ENCODE measurements at regions not wholly inside any gene's neighbourhood (a gene's known extent, or its start where the extent isn't known, plus 50 kb on each side); places are given as distances from the start of the nearest gene placed in this dataset.
A peak's percentile ranks its signal among the peaks of the same experiment; 100 is the strongest.

DNA sequence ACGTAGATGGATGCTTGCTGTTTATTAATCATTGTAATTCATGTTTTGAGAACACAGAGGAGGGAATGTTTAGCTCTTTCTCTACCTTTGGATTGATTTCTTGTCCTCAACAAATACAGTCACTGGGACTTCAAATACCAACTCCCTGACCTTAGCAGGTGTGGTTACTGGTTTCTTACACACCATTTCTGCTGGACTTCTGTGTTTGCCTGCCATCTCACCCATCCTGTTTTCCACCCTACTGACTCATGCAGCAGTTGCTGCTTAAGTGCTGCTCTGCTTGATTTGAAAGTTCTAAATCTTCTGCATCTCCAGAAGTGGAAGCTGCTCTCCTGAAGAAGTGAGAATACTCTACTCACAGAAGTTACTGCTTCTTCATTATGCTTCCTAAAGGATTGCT, 170.3 kb downstream of the ZPLD1 start:
- DNase-seq, result no peak

DNA sequence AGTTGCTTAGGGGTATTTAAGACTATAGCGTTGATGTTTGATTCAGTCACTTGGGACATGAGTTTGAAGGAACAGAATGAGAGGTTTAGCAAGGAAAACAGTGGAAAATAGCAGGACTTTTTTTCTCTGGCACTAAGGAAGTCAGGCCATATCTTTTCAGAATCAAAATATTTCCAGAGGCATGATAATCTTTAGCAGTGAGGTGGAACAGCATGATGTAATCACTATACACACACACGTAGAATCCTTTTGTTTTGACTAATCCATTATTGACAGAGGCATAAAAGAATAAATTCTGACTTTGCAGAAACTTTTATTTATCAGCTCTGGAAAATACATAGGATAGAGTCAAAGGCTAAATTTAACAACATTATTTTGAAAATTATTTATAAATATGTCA, 174.1 kb downstream of the ZPLD1 start:
- DNase-seq, result no peak

DNA sequence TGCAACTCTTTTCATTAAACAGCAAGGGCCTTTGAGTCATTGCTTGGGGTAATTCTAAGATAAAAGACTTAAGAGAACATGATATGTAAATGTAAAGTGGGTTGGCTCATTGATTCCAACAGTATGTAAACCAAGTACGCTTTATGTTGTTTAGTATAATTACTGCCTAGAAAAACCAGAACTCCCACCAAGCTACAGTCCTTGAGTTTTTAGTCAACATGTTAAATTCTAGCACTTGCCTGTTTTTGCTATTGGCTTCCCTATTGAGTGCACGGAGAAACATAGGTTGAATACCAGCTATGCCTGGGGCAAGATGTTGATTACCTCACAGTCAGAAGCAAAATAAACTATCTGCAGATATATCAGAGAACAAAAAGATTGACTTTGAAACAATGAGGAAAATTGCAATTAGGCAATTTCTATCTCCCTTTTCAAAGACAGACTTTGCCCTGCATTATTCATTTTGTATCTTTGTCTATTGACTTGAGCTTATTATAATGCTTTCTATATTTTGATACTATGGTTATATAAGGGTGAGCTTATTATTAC, 179.3 kb downstream of the ZPLD1 start:
- DNase-seq, result no peak

DNA sequence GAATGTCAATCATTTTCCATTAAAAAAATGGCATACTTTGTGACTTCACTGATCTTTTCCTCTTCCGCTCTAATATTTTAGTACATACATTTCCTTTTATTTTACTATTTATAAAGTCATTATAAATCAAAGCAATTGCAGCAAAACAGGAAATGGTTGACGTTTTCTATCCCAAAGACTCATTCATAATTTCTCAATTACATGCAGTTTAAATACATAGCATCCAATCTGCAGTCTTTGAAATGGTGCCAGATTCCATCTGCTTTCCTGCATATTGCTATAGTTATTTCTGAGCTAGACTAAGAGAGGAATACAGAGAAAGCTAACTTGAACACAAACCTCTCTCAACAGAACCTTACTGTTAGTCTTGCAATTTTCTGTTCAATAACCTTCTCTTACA, 179.8 kb downstream of the ZPLD1 start:
- DNase-seq, result no peak

DNA sequence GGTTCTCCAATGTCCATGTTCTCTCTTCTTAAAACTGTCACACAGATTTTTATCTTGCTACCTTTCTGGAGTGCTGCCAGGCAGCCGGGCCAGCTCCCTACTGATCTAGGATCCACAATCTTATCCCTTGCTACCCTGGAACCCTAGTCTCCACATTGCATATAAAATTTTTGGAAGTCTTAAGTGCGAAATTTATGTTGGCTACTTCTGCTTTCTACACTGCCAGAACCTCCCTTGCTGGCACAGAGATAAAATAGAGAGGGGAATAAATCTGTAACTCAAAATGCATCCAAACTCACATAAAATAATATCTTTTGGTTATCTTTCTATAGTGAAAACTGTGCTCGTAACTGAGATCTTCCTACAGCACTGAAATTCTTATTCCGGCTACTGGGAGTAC, 182.6 kb downstream of the ZPLD1 start:
- DNase-seq, result no peak

DNA sequence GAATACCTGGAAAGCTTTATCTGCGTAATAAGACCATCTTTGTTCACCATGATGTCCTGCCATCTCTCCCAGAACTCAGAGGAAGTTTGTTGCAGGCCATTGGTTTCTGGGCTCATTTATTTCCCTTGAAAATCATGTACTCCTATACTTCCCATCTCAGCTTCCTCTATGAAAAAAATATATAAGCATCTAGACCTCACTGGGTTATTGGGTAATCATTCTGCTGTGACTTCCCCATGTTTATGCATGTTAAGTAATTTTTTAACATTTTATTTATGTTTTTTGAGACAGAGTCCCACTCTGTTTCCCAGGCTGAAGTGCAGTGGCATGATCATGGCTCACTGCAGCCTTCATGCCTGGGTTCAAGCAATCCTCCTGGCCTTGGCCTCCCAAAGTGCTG, 184.5 kb downstream of the ZPLD1 start:
- DNase-seq, result no peak

DNA sequence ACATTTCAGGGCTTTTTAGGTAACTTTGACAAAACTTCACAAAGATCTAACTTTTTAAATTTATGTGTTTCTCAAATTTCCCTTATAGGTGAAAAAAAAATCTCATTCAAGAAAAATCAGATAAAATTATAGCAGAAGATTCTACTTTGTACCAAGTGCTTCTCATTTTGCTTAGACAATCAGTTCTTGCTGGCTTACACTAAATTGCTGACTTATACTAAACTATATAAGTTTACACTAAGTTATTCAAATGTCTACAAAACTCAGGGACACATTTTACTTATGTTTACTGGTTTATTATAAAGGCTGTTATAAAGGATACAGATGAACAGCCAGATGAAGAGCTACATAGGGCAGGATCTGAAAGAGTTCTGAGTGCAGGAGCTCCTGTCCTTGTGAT, 195.1 kb downstream of the ZPLD1 start:
- DNase-seq, result no peak

DNA sequence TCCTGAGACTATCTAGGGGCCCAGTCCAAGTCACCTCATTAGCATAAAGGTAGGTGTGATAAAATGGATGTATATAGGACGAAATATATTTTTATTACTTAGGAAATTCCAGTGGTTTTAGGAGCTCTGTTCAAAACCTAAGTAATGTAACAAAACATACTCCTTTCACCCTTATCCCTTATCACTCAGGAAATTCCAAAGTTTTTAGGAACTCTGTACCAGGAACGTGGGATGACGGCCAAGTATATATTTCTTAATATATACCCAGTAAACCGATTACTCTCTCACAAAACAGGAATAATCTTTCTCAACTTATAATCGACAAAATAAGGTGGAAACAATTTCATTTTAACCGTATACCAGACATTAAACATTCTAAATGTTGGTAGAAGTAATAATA, 195.7 kb downstream of the ZPLD1 start:
- DNase-seq, result no peak

DNA sequence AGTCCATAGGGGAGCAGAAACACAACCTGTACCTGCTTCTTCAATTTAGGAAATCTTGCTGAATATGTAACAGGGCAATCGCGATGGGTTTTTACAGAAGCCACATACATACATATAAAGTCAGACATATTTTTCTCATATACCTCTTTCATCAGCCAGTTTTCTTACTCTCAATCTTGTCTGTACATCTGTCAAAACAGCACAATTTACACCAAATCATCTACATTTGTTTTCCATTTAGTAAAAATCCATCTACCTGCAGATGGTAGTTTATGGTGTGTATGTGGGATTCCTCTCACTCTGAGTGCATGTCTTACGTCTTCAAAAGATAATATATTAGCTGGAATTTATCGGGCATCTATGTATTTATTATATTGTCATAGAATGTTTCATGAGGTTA, 208.7 kb downstream of the ZPLD1 start:
- DNase-seq, result no peak

DNA sequence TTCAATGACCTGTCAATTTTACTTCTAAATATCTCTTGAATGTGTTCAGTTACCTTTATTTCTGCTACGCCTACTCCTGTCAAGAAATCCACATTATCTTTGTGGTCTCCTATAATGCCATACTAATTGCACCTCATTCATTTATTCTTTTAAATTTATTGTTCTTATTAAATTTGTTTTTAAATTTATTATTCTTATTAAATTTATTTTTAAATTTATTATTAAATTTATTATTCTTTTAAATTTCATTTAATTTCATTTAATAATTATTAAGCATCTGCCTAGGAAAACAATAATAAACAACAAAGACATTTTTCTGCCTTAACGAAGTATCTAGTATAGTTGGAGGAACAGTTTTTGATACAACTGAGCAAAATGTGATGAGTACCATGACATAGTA, 211.7 kb downstream of the ZPLD1 start:
- DNase-seq, result no peak

DNA sequence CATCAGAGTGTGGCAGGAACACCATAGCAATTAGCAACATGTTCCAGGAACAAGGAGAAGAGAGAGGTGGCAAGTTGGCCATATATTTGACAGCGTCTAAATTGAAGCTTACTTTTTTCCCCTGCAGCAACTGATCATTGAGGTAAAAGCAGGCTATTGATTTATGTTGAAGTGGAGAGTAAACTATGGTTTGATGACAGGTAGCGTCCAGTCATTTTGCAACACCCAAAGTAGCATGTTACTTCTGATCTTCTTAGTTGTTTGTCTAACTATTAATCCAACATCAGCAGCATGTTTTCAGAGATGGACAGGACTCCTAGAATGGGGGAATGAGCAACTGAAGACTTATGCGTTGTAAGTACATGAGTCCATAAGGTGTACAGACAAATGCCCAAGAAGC, 225.8 kb downstream of the ZPLD1 start:
- no peak for DNase-seq

DNA sequence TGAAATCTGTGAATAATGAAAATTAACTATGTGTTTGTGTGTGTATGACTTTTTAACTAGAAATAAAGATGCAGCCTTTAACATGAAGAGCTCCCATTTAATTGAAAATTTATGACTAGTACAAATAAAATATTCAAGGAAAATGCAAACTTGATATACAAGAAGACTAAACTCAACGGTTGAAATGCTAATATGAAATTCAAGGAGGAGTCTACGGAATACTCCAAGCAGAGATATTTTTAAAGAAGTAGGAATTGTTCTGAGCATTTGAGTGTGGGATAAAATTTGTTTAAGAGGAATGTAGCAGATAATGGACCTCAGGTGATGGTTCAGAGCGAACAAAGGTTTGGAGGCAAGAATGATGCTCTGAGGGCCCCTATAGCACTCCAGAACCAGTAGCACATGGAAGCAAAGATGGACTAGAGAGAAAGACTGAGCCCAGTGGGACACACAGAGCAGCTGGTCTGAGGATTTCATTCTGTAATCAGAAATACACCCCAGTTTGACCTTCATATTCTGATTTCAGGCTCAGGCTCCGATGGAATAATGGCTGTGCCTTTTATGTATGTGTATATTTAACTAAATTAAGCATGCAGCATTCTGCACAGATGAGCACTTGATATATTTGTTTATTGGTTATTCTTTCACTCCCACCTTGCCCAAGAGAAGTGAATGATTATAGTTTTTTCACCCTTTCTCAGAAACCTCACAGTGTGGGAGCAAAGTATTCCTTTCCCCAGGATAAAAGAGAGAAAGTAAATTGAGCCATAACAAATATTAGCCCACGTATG, 227.1 kb downstream of the ZPLD1 start:
- DNase-seq, result no peak

DNA sequence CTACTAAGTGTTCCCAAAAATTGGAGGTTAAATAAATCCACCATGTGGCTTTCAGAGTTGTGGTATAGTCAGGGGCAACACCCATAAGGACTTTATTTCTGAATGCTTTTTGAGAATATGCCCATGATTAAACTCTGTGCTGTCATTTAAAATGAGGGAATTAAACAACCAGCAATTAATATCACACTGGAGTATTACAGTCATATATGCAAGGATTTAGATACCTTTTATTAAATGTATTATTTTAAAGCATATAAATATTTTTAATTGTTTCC, 227.6 kb downstream of the ZPLD1 start:
- DNase-seq, result no peak

DNA sequence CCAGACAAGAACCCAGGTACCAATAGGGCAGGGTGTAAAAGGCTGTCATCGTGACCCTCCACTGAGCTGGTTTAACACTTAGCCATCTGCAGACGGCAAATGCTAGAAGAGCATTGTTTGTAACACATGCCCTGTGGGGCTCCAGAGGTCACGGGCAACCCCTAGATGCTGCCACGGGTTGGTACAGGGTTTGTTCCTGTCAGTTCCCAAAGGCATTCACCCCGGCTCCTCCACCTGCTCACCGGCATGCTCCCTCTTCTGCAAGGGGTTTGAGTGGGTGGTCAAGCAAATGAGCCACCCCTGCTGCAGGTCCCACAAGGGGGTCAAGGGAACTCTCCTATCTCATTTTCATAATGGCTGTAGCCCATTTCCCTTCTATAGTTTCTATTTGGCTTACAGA, 229.3 kb downstream of the ZPLD1 start:
- DNase-seq, result no peak

DNA sequence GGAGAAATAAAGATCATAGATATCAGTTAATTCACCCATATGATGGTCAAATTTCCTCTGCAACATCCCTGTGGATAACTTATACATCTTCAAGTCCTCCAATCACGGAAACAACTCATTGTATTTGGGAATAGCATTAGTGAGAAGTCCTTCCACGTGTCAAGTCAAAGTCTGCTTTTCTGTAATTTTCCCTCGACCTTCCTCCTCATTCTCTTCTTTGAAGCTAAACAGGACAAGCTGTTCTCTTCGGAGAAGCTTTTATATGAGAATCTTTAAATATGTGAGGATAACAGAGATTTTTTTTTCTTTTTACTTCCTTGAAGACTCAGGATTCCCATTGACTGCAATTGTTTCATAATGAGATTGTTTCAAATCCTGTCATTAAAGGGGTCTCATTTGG, 230.4 kb downstream of the ZPLD1 start:
- DNase-seq, result no peak

DNA sequence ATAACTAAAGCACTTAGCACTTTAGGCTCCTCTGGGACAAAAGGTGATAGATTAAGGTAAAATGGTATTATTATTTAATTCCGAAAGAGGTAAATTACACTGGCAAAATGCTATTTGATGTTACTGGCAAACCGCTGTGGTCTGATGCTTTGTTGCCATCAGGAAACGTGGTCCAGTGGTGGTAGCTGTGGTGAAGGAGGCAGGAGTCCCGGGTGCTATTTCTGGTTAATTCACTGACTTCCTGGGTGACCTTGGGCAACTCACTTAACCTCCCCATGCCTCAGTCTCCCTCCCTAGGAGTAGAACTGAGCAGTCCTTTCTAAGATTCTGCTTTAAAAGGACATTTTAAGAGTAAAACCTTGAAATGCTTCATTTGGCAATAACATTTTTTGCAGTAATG, 233.4 kb downstream of the ZPLD1 start:
- no peak for DNase-seq

DNA sequence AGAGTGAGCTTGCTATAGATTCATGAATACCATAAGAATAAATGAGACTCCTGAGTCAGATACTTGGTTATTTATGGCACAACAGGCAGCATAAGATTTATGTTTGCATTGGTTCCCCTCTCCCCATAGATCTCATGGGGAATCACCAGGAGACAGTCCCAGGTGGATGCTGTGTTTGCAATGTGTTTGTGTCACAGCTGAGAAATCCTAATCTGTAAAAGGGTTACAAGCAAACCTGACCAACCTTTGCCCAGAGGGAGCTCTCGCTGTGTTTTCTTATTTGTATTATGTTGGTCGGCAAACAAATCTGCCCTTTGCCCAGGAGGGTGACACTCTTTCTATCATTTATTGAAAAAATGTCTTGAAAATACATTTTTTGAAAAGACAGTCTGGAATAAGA, 236.2 kb downstream of the ZPLD1 start:
- no peak for DNase-seq

DNA sequence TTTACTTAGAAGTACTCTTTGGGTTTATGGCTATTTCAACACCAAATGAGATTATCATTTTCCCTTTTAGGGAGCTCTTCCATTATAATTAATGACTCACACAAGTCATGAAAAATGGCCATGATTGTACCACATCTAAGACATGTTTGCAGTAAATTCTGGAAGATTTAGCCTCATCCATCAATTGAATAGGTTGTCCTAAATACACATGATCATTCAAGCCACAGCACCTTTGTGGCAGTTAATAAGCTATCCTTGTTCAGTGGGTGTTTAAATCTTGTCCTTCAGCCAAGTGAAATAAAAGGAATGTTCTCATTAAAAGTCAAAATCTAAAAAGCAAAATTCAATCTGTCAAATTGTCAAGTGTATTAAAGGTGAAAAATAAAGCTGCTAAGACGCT, 237.5 kb downstream of the ZPLD1 start:
- DNase-seq, result no peak

DNA sequence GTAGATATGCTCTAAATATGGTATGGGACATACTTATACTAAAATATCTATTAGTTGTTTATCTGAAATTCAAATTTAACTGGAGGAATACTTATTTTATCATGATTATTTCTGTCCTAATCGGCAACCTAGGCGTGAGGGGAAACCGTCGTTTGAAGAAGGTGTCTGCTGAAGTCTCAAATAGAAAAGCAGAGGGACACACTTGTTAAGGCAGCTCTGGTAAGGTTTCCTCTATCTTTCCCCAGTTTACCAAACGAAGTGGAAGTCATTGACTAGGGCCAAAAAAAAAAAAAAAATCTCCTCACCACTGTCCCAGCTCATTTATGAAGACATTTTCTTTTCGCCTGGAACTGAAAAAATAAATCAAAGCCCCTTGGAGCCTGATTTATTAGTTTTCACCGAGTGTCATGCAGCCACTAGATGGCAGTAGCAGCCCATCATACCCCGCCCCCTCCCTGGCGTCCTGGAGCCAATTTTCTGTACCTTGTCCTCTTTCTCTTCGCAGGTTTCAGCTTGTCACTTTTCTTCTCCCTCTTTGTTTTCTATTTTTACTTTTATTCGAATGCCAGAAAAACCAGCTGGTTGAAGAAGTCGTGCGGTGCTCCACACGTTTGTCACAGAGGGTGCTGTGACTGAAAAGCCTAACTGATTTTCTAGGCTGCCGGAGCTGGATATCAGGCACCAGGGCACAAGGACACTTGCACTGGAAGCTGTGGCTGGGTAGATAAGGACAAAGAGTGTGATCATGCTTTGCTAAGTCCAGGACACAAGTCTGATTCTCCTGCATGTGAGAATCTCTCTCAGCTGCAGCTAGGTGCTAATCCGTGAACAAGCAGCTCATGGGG, 238.7 kb downstream of the ZPLD1 start:
- DNase-seq, result peak; percentile 82

DNA sequence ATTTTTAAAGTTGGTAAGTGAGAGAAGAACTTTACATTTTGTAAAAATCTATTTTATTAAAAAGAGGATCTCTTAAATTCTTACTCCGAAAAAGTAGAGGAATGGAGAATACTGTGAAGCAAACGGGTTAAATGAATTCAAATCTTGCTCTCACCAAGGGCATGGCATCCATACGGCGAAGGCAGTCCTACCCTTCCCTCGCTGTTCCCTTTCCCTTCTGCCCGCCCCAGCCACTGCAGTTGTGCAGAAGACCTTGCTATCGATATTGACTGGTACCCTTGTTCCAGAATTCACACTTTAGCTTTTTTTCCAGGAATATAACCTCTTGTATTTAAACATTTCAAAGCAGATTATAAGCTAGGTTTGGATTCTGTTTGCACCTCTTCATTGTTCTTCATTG, 239.5 kb downstream of the ZPLD1 start:
- no peak for DNase-seq

DNA sequence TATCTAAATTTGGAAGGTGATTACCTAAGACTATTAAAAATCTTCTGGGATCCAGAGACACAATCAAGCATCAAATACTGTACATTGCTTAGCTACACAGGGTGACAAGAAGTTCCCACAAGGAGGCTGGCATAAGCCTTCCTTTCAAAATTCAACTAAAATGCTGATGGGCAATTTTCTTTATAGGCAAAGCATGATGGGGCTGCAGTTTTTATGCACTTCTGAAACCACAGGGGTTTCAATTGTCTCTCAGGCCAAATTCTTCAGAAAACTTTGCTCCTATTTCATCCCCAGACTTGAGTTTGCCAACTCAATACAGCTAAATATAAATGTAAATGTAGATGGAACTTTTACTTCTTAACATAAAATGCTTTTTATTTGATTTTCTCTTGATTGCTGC, 241.6 kb downstream of the ZPLD1 start:
- no peak for DNase-seq

DNA sequence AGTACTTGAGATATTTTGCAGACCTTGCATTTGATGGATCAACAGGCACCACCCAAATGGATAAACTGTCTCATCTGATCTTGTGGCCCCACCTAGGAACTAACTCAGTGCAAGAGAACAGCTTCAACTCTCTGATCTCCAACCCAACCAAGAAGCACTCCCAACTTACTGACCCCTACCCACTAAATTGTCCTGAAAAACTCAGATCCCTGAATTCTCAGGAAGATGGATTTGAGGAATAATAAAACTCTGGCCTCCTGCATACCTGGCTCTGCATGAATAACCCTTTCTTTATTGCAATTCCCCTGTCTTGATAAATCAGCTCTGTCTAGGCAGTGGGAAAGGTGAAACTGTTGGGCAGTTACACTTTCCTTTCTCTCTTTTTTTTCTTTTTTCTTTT, 247.9 kb downstream of the ZPLD1 start:
- no peak for DNase-seq

DNA sequence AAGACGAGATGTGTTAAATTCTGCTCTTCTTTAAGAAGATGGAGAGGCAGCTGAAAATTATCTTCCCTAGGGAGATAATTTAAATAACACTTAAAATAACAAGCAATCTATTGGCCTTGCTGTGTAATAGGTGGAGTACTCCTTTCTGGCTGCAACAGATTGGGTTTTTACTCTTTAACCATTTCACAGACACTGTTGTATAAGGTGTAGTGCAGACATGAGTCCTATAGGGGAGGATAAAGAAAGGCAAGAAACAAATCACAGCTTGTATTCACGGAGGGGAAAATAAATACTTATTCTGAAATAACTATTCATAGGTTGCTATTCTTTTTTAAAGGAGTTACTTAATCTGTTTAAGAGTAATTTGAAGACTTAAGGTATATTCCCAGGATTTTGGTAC, 252.0 kb downstream of the ZPLD1 start:
- DNase-seq, result no peak

DNA sequence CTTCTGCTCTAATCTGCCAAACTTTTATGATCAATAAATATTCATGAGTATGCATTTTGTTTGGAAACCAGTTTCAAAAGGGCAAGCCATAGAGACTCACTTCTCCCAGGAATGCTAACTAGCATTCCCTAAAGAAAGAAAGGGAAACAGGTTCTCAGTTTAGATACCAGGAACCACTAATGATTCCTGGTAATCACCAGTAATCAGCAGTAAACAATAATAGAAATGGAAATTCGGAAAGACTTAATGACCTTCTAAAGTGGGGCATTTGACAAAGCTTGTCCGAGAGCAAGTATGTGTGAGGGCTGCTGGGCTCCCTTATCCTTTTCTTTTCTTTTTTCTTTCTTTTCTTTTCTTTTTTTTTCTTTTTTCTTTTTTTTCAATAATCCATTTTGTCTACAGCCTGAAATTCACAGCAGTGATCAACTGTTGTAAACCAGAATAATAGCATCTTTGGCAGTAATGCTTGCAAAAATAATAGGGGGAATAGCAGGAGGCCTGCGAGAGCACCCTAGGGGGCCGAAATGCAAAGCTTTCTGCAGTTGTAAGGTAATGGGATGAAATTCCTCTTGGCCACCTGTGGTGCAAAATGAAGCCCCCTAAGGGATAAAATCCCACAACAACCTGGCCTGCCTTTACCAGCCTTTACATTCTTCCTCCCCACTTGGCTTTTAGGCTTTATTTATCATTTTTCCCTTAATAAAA, 253.2 kb downstream of the ZPLD1 start:
- DNase-seq, result no peak
